ENCODE measurements at regions not wholly inside any gene's neighbourhood (a gene's known extent, or its start where the extent isn't known, plus 50 kb on each side); places are given as distances from the start of the nearest gene placed in this dataset.

GRCh38 chr11:45440111-45440510 is 154.0 kb upstream of the SYT13 start:
- DNase-seq (ENCODE audit: low spot score), result no peak
- no peak for ATAC-seq (ENCODE audit: low read depth)
- TF ChIP-seq, protein P1, sequence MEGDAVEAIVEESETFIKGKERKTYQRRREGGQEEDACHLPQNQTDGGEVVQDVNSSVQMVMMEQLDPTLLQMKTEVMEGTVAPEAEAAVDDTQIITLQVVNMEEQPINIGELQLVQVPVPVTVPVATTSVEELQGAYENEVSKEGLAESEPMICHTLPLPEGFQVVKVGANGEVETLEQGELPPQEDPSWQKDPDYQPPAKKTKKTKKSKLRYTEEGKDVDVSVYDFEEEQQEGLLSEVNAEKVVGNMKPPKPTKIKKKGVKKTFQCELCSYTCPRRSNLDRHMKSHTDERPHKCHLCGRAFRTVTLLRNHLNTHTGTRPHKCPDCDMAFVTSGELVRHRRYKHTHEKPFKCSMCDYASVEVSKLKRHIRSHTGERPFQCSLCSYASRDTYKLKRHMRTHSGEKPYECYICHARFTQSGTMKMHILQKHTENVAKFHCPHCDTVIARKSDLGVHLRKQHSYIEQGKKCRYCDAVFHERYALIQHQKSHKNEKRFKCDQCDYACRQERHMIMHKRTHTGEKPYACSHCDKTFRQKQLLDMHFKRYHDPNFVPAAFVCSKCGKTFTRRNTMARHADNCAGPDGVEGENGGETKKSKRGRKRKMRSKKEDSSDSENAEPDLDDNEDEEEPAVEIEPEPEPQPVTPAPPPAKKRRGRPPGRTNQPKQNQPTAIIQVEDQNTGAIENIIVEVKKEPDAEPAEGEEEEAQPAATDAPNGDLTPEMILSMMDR (IDR thresholded peaks at IDR 0.05; ENCODE audit: poor library complexity, severe bottlenecking), result no peak
- peaks cover 3% of the 10 kb centered on the region for H3K9me3 ChIP-seq (ENCODE audit: severe bottlenecking)
- H3K36me3 ChIP-seq (ENCODE audit: low read depth), result no peaks in the 10 kb centered on the region
- H3K4me3 ChIP-seq (ENCODE audit: severe bottlenecking), result no peak overlapping the region
- H3K4me1 ChIP-seq (ENCODE audit: insufficient read depth, poor library complexity, severe bottlenecking), result no peaks in the 10 kb centered on the region
- H3K27me3 ChIP-seq (ENCODE audit: insufficient read depth, poor library complexity, severe bottlenecking), result no peaks in the 10 kb centered on the region
- no peak overlapping the region for H3K27ac ChIP-seq (ENCODE audit: poor library complexity, severe bottlenecking)

DNA sequence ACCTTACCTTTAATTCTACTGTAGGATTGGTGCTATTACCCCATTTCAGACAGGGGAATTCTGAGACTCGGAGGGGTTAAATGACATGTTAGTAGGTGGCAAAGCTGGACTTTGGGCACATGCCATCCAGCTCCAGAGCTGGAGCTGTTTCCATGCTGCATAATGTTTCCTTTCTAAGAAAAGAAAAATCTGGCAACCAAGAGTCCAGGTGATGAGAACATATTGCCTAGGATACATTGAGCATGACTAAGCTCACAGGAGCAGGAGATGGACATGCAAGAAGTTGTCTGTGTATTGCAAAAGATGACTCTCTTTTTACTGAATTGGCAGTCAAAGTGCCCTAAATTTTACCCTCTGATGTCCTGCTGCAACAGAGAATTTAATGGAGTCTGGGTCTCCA is 150.8 kb upstream of the SYT13 start:
- no peaks in the 10 kb centered on the region for H3K27me3 ChIP-seq (ENCODE audit: insufficient read depth, poor library complexity, severe bottlenecking)
- H3K9me3 ChIP-seq (ENCODE audit: severe bottlenecking), result peaks cover 3% of the 10 kb centered on the region
- H3K4me3 ChIP-seq (ENCODE audit: severe bottlenecking), result no peak overlapping the region
- no peak for DNase-seq (ENCODE audit: low spot score)
- H3K27ac ChIP-seq (ENCODE audit: poor library complexity, severe bottlenecking), result no peak overlapping the region
- no peak for ATAC-seq (ENCODE audit: low read depth)
- no peaks in the 10 kb centered on the region for H3K4me1 ChIP-seq (ENCODE audit: insufficient read depth, poor library complexity, severe bottlenecking)
- TF ChIP-seq, protein P1 (IDR thresholded peaks at IDR 0.05; ENCODE audit: poor library complexity, severe bottlenecking), result no peak
- no peaks in the 10 kb centered on the region for H3K36me3 ChIP-seq (ENCODE audit: low read depth)

DNA sequence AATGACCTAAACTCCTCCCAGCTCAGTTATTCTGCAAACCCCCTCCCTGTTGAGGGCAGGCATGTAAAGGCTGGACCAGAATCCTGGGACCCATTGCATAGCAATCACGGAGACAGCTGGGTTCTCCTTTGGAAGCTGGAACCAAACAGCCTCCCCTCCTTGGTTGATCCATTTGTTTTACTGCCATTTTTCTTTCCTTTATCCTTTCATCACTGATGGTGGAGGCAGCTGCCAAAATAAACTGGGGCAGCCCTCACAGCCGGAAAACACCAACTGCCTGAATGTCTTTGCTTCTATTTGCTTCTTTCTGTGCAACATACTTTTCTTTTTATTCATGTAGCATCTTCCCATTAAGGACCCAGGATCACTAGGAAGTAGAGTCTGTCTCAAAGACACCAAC is 150.0 kb upstream of the SYT13 start:
- Histone ChIP-seq H3K27ac (ENCODE audit: poor library complexity, severe bottlenecking) (no peak overlapping the region), H3K4me1 (ENCODE audit: insufficient read depth, poor library complexity, severe bottlenecking) (no peaks in the 10 kb centered on the region), H3K27me3 (ENCODE audit: insufficient read depth, poor library complexity, severe bottlenecking) (no peaks in the 10 kb centered on the region), H3K36me3 (ENCODE audit: low read depth) (no peaks in the 10 kb centered on the region), H3K9me3 (ENCODE audit: severe bottlenecking) (peaks cover 3% of the 10 kb centered on the region), H3K4me3 (ENCODE audit: severe bottlenecking) (no peak overlapping the region)
- ATAC-seq (ENCODE audit: low read depth) (no peak), DNase-seq (ENCODE audit: low spot score) (no peak)
- TF ChIP-seq, protein P1 (IDR thresholded peaks at IDR 0.05; ENCODE audit: poor library complexity, severe bottlenecking), result no peak

- DNase-seq (ENCODE audit: low spot score) (no peak), ATAC-seq (ENCODE audit: low read depth) (no peak)
- Histone ChIP-seq H3K27ac (ENCODE audit: poor library complexity, severe bottlenecking) (no peak overlapping the region), H3K36me3 (ENCODE audit: low read depth) (no peaks in the 10 kb centered on the region), H3K4me1 (ENCODE audit: insufficient read depth, poor library complexity, severe bottlenecking) (no peaks in the 10 kb centered on the region), H3K4me3 (ENCODE audit: severe bottlenecking) (no peak overlapping the region), H3K27me3 (ENCODE audit: insufficient read depth, poor library complexity, severe bottlenecking) (no peaks in the 10 kb centered on the region), H3K9me3 (ENCODE audit: severe bottlenecking) (peaks cover 3% of the 10 kb centered on the region)
- TF ChIP-seq, protein P1 (IDR thresholded peaks at IDR 0.05; ENCODE audit: poor library complexity, severe bottlenecking), result no peak
These were observed 149.6 kb upstream of the SYT13 start for GRCh38 chr11:45435706-45436105.

DNA sequence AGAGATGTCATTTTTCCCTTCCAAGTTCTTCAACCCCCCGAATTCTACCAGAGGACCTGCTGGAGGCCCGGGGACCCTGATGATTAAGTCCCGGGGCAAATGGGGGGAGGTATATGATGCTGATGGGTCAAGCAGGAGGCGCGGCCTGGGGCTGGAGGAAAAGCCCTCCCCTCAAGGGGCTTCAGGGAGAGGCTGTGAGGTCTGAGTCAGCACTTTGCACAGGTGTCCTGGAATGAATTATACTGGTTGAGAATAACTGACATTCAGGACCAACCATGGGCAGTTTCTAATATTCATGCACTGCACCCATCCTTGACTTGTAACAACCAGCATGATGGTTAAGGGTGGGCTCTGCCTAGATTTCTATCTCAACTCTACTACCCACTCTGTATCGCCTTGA is 146.8 kb upstream of the SYT13 start:
- DNase-seq (ENCODE audit: low spot score) (no peak), ATAC-seq (ENCODE audit: low read depth) (no peak)
- TF ChIP-seq, protein P1 (IDR thresholded peaks at IDR 0.05; ENCODE audit: poor library complexity, severe bottlenecking), result no peak
- H3K9me3 ChIP-seq (ENCODE audit: severe bottlenecking), result no peaks in the 10 kb centered on the region
- peaks cover 12% of the 10 kb centered on the region for H3K27me3 ChIP-seq (ENCODE audit: insufficient read depth, poor library complexity, severe bottlenecking)
- no peak overlapping the region for H3K4me3 ChIP-seq (ENCODE audit: severe bottlenecking)
- no peaks in the 10 kb centered on the region for H3K36me3 ChIP-seq (ENCODE audit: low read depth)
- no peaks in the 10 kb centered on the region for H3K4me1 ChIP-seq (ENCODE audit: insufficient read depth, poor library complexity, severe bottlenecking)
- H3K27ac ChIP-seq (ENCODE audit: poor library complexity, severe bottlenecking), result no peak overlapping the region

All from RWPE2 (cell line).